Bronchial epithelial cell (primary cell): ENCODE measurements at regions not wholly inside any gene's neighbourhood (a gene's known extent, or its start where the extent isn't known, plus 50 kb on each side); places are given as distances from the start of the nearest gene placed in this dataset.

Experiments used
- DNase-seq: peaks from one replicate; pipeline ENCODE4 v3.0.0-alpha.2; 2010; ENCODE audit warnings: low read depth
- FAIRE-seq: peaks from 2 replicates; lab custom pipeline; 2011; peaks lifted over from hg19 to GRCh38; lab: Jason Lieb, UNC
- H3K27me3 ChIP-seq: 2 replicates; pipeline ENCODE4 v1.5.1; 2011; ENCODE audit warnings: low read length; ENCODE audit not compliant: control insufficient read depth, insufficient read depth
- H3K36me3 ChIP-seq: 2 replicates; pipeline ENCODE4 v1.5.1; 2011; ENCODE audit warnings: low read length; ENCODE audit not compliant: control insufficient read depth, insufficient read depth
- H3K4me3 ChIP-seq: 2 replicates; pipeline ENCODE4 v1.5.1; 2011; ENCODE audit warnings: mild to moderate bottlenecking, low read depth, low read length, control low read depth
- TF ChIP-seq, protein P1 (sequence below): IDR thresholded peaks from 2 replicates; pipeline ENCODE4 v1.5.1; 2011; ENCODE audit warnings: mild to moderate bottlenecking, moderate library complexity, low read length, control low read depth, inconsistent platforms; ENCODE audit not compliant: insufficient read depth, severe bottlenecking

GRCh38 chr1:230011333-230012092, 55.5 kb upstream of the GALNT2 start:
- Histone ChIP-seq H3K4me3 (no peak overlapping the region), H3K36me3 (no peaks in the 10 kb centered on the region), H3K27me3 (no peaks in the 10 kb centered on the region)
- DNase-seq (no peak), FAIRE-seq (no peak)
- TF ChIP-seq, protein P1, sequence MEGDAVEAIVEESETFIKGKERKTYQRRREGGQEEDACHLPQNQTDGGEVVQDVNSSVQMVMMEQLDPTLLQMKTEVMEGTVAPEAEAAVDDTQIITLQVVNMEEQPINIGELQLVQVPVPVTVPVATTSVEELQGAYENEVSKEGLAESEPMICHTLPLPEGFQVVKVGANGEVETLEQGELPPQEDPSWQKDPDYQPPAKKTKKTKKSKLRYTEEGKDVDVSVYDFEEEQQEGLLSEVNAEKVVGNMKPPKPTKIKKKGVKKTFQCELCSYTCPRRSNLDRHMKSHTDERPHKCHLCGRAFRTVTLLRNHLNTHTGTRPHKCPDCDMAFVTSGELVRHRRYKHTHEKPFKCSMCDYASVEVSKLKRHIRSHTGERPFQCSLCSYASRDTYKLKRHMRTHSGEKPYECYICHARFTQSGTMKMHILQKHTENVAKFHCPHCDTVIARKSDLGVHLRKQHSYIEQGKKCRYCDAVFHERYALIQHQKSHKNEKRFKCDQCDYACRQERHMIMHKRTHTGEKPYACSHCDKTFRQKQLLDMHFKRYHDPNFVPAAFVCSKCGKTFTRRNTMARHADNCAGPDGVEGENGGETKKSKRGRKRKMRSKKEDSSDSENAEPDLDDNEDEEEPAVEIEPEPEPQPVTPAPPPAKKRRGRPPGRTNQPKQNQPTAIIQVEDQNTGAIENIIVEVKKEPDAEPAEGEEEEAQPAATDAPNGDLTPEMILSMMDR, result no peak

- TF ChIP-seq, protein P1, result no peak
- no peak overlapping the region for H3K4me3 ChIP-seq
- no peaks in the 10 kb centered on the region for H3K36me3 ChIP-seq
- DNase-seq (no peak), FAIRE-seq (no peak)
- H3K27me3 ChIP-seq, result no peaks in the 10 kb centered on the region
Measured at GRCh38 chr1:230012093-230012393, 55.0 kb upstream of the GALNT2 start.

DNA sequence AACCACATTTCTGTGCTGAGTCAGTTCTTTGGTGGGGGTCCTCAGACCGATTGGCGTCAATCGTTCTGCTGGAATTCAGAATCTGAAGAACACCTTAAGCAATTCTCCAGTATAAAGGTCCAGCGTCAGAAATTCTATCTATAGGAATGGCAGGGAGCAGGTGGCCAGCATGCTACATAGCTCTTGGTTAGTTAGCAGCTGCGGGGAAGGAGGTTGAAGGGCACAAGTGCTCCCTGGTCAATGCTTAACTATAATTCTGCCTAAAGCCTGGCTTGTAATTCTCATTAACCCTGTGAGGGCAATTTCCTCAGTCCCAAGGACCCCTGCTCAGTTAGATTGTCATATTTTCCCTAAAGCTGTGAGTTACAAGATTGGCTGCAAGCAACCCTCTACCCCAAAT, 54.3 kb upstream of the GALNT2 start:
- H3K36me3 ChIP-seq, result no peaks in the 10 kb centered on the region
- H3K27me3 ChIP-seq, result no peaks in the 10 kb centered on the region
- DNase-seq (no peak), FAIRE-seq (peak; percentile 36)
- H3K4me3 ChIP-seq, result no peak overlapping the region
- TF ChIP-seq, protein P1, result no peak

DNA sequence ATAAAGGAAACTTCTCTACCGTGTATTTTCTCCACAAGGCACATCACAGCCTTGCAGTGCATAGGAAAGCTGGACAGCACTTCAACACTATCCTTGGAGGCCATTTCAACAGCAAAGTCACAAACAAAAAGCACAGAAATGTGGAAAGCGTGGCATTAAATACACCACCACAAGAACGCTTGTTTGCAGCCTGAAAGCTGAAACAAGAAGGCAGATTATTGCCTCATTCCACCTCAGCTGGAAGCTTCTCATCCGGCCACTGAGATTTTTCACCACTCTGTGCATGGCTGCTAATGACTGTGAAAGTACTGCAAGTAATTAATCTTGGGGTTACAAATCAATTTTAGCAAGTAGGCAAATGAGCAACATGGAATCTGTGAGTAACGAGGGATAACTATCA, 50.9 kb upstream of the GALNT2 start:
- DNase-seq (no peak), FAIRE-seq (no peak)

More for the DNA sequence above, 50.9 kb upstream of the GALNT2 start:
- no peaks in the 10 kb centered on the region for H3K27me3 ChIP-seq
- H3K4me3 ChIP-seq, result no peak overlapping the region
- no peaks in the 10 kb centered on the region for H3K36me3 ChIP-seq
- TF ChIP-seq, protein P1, result no peak
